ENCODE measurements at regions not wholly inside any gene's neighbourhood (a gene's known extent, or its start where the extent isn't known, plus 50 kb on each side); places are given as distances from the start of the nearest gene placed in this dataset.
A peak's percentile ranks its signal among the peaks of the same experiment; 100 is the strongest.

DNA sequence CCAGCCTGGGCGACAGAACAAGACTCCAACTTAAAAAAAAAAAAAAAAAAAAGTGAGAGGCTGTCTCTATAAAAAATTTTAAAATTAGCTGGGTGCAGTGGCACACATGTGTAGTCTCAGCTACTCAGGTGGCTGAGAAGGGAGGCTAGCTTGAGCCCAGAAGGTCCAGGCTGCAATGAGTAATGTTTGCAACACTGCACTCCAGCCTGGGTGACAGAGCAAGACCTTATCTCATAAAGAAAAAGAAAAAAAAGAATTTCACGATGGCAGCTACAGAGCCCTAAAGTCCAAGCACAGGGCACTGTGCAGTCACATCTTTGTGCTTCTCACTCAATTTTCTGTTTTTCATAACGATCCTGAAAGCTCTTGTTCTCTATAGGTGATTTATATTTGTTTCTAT is 209.5 kb upstream of the KCTD7 start:
- no peak overlapping the region for H3K4me2 ChIP-seq
- H3K27ac Mint-ChIP-seq = no peak overlapping the region
- peaks cover 2% of the 10 kb centered on the region for H3K27me3 Mint-ChIP-seq (ENCODE audit: insufficient read depth, low read depth, poor library complexity)
- peaks cover 3% of the 10 kb centered on the region for H3K4me1 ChIP-seq (ENCODE audit: insufficient read depth)
- H3F3A ChIP-seq (replicated peaks; ENCODE audit: low read depth) = peaks cover 4% of the 10 kb centered on the region; the same call in 1 of the 2 replicates
- no peaks in the 10 kb centered on the region for H3K9me3 Mint-ChIP-seq
- H4K20me1 ChIP-seq (replicated peaks; ENCODE audit: insufficient read depth) = no peaks in the 10 kb centered on the region
- no peak overlapping the region for H3K27ac ChIP-seq (ENCODE audit: low read depth)
- no peaks in the 10 kb centered on the region for H3K9me2 ChIP-seq (ENCODE audit: insufficient read depth)
- no peaks in the 10 kb centered on the region for H3K36me3 ChIP-seq (ENCODE audit: insufficient read depth)
- TF ChIP-seq CREB1 (CRISPR knock-in tag; IDR thresholded peaks at IDR 0.05; ENCODE audit: low read depth) = no peak
- no peak for TF ChIP-seq ETS1 (IDR thresholded peaks at IDR 0.05)
- TF ChIP-seq EZH2 (IDR thresholded peaks at IDR 0.05; ENCODE audit: low read depth, unreplicated experiment) = no peak
- TF ChIP-seq CTCF (conservative IDR thresholded peaks at IDR 0.05; ENCODE audit: low read depth in 2 of 2) = no peak
- TF ChIP-seq, protein P1, sequence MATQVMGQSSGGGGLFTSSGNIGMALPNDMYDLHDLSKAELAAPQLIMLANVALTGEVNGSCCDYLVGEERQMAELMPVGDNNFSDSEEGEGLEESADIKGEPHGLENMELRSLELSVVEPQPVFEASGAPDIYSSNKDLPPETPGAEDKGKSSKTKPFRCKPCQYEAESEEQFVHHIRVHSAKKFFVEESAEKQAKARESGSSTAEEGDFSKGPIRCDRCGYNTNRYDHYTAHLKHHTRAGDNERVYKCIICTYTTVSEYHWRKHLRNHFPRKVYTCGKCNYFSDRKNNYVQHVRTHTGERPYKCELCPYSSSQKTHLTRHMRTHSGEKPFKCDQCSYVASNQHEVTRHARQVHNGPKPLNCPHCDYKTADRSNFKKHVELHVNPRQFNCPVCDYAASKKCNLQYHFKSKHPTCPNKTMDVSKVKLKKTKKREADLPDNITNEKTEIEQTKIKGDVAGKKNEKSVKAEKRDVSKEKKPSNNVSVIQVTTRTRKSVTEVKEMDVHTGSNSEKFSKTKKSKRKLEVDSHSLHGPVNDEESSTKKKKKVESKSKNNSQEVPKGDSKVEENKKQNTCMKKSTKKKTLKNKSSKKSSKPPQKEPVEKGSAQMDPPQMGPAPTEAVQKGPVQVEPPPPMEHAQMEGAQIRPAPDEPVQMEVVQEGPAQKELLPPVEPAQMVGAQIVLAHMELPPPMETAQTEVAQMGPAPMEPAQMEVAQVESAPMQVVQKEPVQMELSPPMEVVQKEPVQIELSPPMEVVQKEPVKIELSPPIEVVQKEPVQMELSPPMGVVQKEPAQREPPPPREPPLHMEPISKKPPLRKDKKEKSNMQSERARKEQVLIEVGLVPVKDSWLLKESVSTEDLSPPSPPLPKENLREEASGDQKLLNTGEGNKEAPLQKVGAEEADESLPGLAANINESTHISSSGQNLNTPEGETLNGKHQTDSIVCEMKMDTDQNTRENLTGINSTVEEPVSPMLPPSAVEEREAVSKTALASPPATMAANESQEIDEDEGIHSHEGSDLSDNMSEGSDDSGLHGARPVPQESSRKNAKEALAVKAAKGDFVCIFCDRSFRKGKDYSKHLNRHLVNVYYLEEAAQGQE (IDR thresholded peaks at IDR 0.05; ENCODE audit: unreplicated experiment) = no peak
- no peak overlapping the region for H3K4me3 Mint-ChIP-seq
- H3K4me3 ChIP-seq = no peak overlapping the region
- H3K27me3 ChIP-seq (ENCODE audit: insufficient read depth) = no peaks in the 10 kb centered on the region
- no peak overlapping the region for H2AFZ ChIP-seq
- no peak for ATAC-seq
- no peaks in the 10 kb centered on the region for H3K79me2 ChIP-seq (replicated peaks; ENCODE audit: insufficient read depth)
- DNase-seq (ENCODE audit: low spot score) = no peak
- peaks cover 4% of the 10 kb centered on the region; the same call in 2 of the 3 replicates for H3K36me3 Mint-ChIP-seq (ENCODE audit: low read depth)
- no peaks in the 10 kb centered on the region for H3K4me1 Mint-ChIP-seq

DNA sequence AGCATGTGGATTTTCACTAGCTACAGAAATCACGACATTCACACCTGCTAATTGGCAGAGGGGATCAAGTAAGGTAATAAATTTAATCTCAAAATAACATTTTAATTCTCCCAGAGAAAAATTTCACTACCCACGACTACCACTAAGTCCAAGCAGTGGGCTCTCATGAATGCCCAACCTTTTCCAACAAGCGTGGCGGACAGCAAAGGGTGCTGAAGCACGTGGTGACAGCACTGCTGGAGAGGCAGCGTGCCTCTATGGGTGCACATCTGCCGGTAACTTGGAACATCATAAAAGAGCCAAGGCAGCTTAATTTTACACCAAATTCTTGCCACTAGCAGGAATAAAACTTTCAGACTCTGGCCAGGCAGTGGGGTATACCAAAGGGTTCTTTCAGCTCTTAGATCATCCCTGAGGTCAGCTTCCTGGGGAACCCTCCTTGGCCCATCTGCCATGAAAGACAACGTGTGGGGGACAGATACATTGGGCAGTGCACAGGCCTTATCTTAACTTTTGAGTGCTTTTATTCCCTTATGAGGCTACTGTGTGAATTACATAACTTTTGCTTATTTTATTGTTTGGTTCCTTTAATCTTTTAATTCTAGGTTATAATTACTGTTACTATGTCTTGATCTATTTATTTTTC is 206.7 kb upstream of the KCTD7 start:
- Mint-ChIP-seq H3K36me3 (ENCODE audit: low read depth) (peaks cover 4% of the 10 kb centered on the region; the same call in 2 of the 3 replicates), H3K27ac (no peak overlapping the region), H3K27me3 (ENCODE audit: insufficient read depth, low read depth, poor library complexity) (peaks cover 2% of the 10 kb centered on the region), H3K9me3 (no peaks in the 10 kb centered on the region), H3K4me1 (no peaks in the 10 kb centered on the region), H3K4me3 (no peak overlapping the region)
- Histone ChIP-seq H2AFZ (no peak overlapping the region), H3K27me3 (ENCODE audit: insufficient read depth) (no peaks in the 10 kb centered on the region), H3K9me2 (ENCODE audit: insufficient read depth) (no peaks in the 10 kb centered on the region), H3K79me2 (replicated peaks; ENCODE audit: insufficient read depth) (no peaks in the 10 kb centered on the region), H3K27ac (ENCODE audit: low read depth) (no peak overlapping the region), H4K20me1 (replicated peaks; ENCODE audit: insufficient read depth) (no peaks in the 10 kb centered on the region), H3F3A (replicated peaks; ENCODE audit: low read depth) (no peaks in the 10 kb centered on the region), H3K4me2 (no peak overlapping the region), H3K36me3 (ENCODE audit: insufficient read depth) (no peaks in the 10 kb centered on the region), H3K4me1 (ENCODE audit: insufficient read depth) (no peaks in the 10 kb centered on the region), H3K4me3 (no peak overlapping the region)
- ATAC-seq = peak; percentile 45; the same call in 2 of the 3 replicates
- no peak for TF ChIP-seq ZNF114 (CRISPR knock-in tag; IDR thresholded peaks at IDR 0.05)
- TF ChIP-seq, protein P1 (IDR thresholded peaks at IDR 0.05; ENCODE audit: unreplicated experiment) = peak; percentile 42
- DNase-seq (ENCODE audit: low spot score) = peak; percentile 22
